GM12891 (cell line): ENCODE measurements at regions not wholly inside any gene's neighbourhood (a gene's known extent, or its start where the extent isn't known, plus 50 kb on each side); places are given as distances from the start of the nearest gene placed in this dataset.
"Not testable (repeated sequence)": the region's sequence is repeated elsewhere in the genome, so short reads cannot be mapped to it uniquely, and the experiment has no call there.

Experiments
- DNase-seq: peaks from one replicate; pipeline ENCODE4 v3.0.0; 2011; ENCODE audit warnings: low spot score; ENCODE audit not compliant: insufficient read length
- FAIRE-seq: peaks from 2 replicates; lab custom pipeline; 2011; peaks lifted over from hg19 to GRCh38; lab: Jason Lieb, UNC
- PAX5 ChIP-seq: IDR thresholded peaks from 2 replicates; pipeline ENCODE4 v1.6.1; 2011; ENCODE audit warnings: low read length, moderate library complexity, mild to moderate bottlenecking; ENCODE audit not compliant: insufficient read depth, severe bottlenecking
- POLR2A ChIP-seq: IDR thresholded peaks from 2 replicates; pipeline ENCODE4 v1.6.1; 2011; ENCODE audit warnings: low read depth, low read length, control low read depth
- POLR2AphosphoS5 ChIP-seq: IDR thresholded peaks from 2 replicates; pipeline ENCODE4 v1.6.1; 2011; ENCODE audit warnings: low read depth, low read length, control low read depth
- POU2F2 ChIP-seq: IDR thresholded peaks from 2 replicates; pipeline ENCODE4 v1.6.1; 2011; ENCODE audit warnings: low read depth, mild to moderate bottlenecking, control low read depth, low read length, moderate library complexity
- SPI1 ChIP-seq: IDR thresholded peaks from 2 replicates; pipeline ENCODE4 v1.6.1; 2011; ENCODE audit warnings: low read depth, low read length, control low read depth
- TAF1 ChIP-seq: IDR thresholded peaks from 2 replicates; pipeline ENCODE4 v1.6.1; 2011; ENCODE audit warnings: low read depth, low read length, control low read depth

DNA sequence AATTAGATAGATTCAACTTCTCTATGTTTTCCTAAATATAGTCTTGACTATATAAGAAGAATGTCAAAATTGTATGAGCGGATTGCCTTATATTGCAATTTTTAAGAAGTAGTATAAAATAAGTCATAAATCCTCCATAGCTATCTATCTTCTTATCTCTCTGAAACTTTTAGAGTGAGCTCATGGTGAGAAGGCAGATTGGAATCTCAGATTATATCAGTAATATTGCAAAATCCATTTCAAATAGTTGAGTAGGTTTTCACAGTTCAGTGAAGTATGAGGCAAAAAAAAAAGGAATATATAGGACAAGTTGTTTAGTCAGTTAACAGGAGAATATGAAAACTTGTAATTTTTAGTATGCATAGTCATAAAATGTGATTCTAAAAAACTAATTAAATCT is 156.4 kb downstream of the FAM174A start:
- no peak for TF ChIP-seq TAF1
- TF ChIP-seq POLR2A: no peak
- no peak for TF ChIP-seq PAX5
- no peak for TF ChIP-seq POLR2AphosphoS5
- TF ChIP-seq POU2F2: no peak
- no peak for TF ChIP-seq SPI1

DNA sequence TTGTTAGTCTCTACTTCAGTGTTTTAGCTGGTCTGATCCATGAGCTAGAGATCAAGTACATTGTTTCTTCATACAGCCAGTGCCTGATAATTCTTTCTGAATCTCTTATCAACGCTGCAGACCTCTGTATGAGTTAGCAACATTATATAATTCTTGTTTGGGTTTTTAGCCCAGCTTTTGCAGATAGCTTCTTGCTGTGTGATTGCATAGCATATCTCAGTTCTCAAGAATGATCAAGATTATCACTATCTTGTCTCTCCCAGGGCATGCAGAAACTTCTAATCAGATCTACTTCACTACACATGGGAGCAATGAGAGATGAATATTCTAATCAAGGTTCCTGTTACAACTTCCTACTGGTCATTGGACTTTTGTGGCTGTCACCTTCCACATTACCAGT is 158.3 kb downstream of the FAM174A start:
- no peak for TF ChIP-seq SPI1
- no peak for TF ChIP-seq PAX5
- no peak for TF ChIP-seq TAF1
- TF ChIP-seq POU2F2: no peak
- TF ChIP-seq POLR2A: no peak
- no peak for TF ChIP-seq POLR2AphosphoS5
- DNase-seq (no peak), FAIRE-seq (no peak)

More for the DNA sequence above, 156.4 kb downstream of the FAM174A start:
- DNase-seq (no peak), FAIRE-seq (no peak)

DNA sequence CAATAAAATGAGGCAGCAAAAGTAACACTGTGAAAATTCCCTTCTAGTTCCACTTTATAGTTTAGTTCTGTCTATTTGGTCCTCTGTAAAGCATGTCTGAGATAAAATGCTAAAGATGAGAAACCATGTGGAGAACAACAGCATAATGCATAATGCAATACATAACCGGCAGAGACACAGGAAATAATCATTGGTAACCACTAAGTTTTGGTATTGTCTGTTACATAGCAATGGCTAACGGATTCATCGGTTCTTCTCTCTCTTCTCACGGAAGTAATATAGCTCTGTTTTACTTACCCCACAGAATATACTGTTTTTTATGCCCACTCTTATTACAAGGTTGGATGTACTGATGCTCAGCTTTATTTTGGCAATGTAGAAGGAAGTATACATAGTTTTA is 158.9 kb downstream of the FAM174A start:
- DNase-seq (no peak), FAIRE-seq (no peak)
- TF ChIP-seq POU2F2 (no peak), POLR2A (no peak), SPI1 (no peak), TAF1 (no peak), POLR2AphosphoS5 (no peak), PAX5 (no peak)

DNA sequence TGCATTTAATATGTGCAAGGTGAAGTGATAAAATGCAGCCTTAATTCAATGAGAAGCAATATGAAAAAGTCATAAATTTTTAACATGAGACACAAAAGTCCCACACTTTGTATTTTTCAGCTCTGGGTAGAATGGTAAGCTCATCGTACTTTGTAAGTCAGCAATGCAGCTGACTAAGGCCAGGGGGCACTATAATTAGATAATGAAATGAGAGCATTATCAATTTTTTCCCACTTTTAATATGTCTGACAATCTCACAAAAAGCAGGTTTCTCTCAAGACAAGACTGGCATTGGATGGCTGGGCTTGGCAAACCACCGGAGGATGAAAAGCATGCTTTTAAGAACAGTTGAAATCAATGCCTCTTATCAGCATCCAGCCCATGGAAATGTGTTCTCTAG is 162.8 kb downstream of the FAM174A start:
- FAIRE-seq: no peak
- no peak for TF ChIP-seq PAX5
- no peak for TF ChIP-seq POLR2A
- no peak for TF ChIP-seq POU2F2
- no peak for TF ChIP-seq SPI1
- no peak for TF ChIP-seq POLR2AphosphoS5
- TF ChIP-seq TAF1: no peak
- DNase-seq: no peak

DNA sequence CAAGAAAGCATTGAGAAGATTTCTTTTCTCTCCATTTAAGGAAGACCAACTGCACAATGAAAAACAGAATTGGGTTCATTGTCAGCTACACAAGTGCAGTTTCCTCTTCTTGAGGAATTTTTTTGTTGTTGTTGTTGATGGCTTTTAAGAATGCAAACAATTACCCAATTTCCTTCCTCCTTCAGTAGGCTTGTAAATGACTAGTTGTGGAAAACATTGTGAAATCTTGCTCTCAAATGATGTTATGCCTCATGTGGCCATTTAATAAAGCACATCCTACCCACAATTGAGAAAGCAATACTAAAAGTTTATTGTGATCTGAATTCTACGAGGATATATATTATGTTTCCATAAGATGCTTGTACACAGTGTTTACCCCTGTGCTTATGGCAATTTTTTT is 171.6 kb downstream of the FAM174A start:
- FAIRE-seq: peak; percentile 35
- TF ChIP-seq TAF1 (no peak), POU2F2 (no peak), PAX5 (no peak), SPI1 (no peak), POLR2AphosphoS5 (no peak), POLR2A (no peak)
- DNase-seq: no peak

DNA sequence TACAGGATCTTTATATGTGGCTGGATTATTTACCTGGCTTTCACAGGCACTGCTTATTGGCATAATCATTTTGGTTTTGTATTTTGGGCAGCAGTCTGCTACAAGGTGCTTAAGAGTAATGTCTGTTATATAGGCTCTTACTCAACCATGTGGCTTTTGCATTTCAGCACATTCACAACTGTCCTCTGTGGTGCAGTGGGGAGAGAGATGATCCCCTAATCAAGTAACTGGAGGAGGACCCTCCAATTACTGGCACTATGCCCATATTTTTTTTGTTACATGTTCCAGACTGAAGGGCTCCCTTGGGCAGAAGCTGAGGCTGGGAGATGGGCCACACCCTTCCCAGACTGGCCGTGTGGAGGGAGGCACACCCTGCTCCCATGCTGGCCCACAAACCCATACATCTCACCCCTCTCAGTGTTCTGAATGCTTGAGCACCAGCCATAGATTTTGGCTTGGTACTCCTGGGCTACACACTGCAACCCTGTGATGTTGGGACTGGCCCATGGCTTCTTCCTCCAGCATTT is 173.5 kb downstream of the FAM174A start:
- FAIRE-seq: no peak
- DNase-seq: no peak
- TF ChIP-seq POLR2AphosphoS5: no peak
- no peak for TF ChIP-seq TAF1
- TF ChIP-seq POLR2A: no peak
- no peak for TF ChIP-seq PAX5
- no peak for TF ChIP-seq POU2F2
- no peak for TF ChIP-seq SPI1

DNA sequence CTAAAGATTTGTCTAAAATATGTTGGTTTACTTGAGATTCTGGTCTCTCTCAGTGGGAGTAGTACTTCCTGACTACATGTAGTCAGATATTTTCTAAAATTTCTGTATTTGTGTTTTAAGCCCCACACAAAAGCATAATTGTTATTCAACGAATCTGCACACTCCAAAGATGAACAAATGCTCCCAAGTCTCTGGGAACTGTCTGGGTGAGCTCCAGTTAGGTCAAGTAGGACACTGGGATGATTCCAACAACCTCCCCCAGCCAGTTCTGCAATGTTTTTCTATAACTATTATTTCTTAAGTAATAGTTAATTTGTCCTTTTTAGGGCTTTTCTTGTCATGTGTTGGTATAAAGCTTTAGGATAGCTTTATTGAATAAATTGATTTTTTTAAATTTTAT is 174.6 kb downstream of the FAM174A start:
- DNase-seq (no peak), FAIRE-seq (no peak)
- TF ChIP-seq SPI1 (no peak), POLR2AphosphoS5 (no peak), POLR2A (no peak), PAX5 (no peak), TAF1 (no peak), POU2F2 (no peak)

DNA sequence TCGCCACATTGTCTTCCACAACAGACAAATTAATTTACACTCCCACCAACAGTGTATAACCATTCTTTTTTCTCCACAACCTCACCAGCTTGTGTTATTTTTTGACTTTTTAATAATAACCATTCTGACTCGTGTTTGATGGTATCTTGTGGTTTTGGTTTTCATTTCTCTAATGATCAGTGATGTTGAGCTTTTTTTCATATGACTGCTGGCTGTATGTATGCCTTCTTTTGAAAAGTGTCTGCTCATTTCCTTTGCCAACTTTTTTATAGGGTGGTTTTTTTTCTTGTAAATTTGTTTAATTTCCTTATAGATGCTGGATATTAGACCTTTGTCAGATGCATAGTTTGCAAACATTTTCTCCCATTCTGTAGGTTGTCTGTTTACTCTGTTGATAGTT is 179.6 kb downstream of the FAM174A start:
- FAIRE-seq, DNase-seq: not testable (repeated sequence)

DNA sequence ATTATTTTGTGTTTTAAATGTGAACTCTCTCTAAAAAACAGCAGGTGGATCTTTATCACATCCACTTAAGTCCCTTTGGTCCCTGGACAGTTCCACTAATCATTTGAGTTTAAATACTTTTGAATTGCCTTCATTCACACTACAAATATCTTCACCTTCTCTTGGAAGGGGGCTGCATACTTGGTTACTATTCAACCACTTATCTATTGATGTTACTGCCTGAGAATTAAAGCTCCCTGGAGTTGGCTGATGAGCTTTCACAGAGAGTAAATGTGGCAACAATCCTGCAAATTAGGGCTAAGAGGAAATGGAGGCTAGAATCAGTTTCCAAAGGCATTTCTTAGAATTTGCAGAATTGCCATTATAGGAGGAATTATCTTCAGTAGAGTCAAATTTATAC is 180.4 kb downstream of the ST8SIA4 start:
- TF ChIP-seq PAX5: no peak
- no peak for TF ChIP-seq POLR2A
- TF ChIP-seq POU2F2: no peak
- no peak for TF ChIP-seq POLR2AphosphoS5
- no peak for TF ChIP-seq TAF1
- no peak for TF ChIP-seq SPI1
- no peak for FAIRE-seq
- DNase-seq: no peak

DNA sequence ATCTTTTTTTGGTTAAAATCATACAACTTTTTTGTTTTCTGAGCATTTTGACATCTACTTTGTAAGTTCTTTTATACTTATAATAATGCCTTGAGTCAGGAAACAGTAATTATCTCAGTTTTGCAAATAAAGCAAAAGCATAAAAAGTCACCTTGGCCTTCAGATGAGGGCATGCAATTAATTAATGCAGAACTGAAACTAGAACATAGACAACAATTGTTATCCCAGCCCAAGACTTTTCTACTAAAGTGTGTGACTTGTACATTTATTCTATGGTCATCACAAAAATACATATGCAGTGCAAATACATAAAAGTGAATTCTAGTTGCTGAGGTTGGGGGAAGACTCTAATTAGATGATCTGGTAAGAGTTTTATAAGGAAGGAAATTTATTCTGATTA is 179.9 kb downstream of the ST8SIA4 start:
- TF ChIP-seq SPI1 (peak; percentile 75), TAF1 (no peak)
- no peak for DNase-seq
- FAIRE-seq: no peak

DNA sequence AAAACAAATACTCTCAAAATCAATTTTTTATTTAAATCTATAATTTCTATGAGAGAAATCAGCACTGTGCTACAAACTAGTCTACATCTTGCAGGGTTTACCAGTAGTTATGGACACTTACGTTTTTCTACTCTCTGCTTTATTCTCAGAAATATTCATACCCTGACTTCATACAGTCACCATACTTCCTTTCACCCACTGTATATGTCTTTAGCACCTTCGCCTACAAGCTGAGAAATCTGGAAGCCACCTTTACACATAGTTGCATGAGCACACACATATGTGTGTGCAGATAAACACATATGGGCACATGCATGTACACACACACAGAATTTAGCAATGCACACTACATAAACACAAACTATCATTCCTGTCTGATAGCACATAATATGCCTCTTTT is 177.0 kb downstream of the ST8SIA4 start:
- peak; percentile 77 for FAIRE-seq
- no peak for DNase-seq
- TF ChIP-seq POLR2A (no peak), PAX5 (no peak), TAF1 (no peak), POLR2AphosphoS5 (no peak), SPI1 (no peak), POU2F2 (no peak)
